ENCODE measurements at regions not wholly inside any gene's neighbourhood (a gene's known extent, or its start where the extent isn't known, plus 50 kb on each side); places are given as distances from the start of the nearest gene placed in this dataset.

DNA sequence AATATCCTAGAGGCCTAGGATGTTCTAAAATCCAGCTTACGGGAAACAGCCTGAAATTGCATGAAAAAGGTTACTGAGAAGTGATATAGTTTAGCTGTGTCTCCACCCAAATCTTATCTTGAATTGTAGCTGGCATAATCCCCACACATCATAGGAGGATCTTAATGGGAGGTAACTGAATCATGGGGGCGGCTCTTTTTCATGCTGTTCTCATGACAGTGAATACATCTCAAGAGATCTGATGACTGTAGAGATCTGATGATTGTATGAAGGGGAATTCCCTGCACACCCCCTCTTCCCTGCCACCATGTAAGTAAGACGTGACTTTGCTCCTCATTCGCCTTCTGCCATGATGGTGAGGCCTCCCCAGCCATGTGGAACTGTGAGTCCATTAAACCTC lies 385.6 kb upstream of the ID2 start:
- TF ChIP-seq ZNF747 (tag by site-specific recombination; IDR thresholded peaks at IDR 0.05) (no peak), ZSCAN30 (tag by site-specific recombination; IDR thresholded peaks at IDR 0.05) (no peak), ZNF610 (tag by site-specific recombination; IDR thresholded peaks at IDR 0.05; ENCODE audit: borderline replicate concordance) (no peak), YY2 (tag by site-specific recombination; IDR thresholded peaks at IDR 0.05) (no peak), ZNF433 (tag by site-specific recombination; IDR thresholded peaks at IDR 0.05; ENCODE audit: low read depth) (no peak), ZNF366 (tag by site-specific recombination; conservative IDR thresholded peaks at IDR 0.05) (no peak), ZFP37 (tag by site-specific recombination; IDR thresholded peaks at IDR 0.05) (no peak), ZFP69B (tag by site-specific recombination; IDR thresholded peaks at IDR 0.05) (no peak), ZXDB (tag by site-specific recombination; IDR thresholded peaks at IDR 0.05) (no peak)
- TF ChIP-seq, protein P1, sequence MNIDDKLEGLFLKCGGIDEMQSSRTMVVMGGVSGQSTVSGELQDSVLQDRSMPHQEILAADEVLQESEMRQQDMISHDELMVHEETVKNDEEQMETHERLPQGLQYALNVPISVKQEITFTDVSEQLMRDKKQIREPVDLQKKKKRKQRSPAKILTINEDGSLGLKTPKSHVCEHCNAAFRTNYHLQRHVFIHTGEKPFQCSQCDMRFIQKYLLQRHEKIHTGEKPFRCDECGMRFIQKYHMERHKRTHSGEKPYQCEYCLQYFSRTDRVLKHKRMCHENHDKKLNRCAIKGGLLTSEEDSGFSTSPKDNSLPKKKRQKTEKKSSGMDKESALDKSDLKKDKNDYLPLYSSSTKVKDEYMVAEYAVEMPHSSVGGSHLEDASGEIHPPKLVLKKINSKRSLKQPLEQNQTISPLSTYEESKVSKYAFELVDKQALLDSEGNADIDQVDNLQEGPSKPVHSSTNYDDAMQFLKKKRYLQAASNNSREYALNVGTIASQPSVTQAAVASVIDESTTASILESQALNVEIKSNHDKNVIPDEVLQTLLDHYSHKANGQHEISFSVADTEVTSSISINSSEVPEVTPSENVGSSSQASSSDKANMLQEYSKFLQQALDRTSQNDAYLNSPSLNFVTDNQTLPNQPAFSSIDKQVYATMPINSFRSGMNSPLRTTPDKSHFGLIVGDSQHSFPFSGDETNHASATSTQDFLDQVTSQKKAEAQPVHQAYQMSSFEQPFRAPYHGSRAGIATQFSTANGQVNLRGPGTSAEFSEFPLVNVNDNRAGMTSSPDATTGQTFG (tag by site-specific recombination; IDR thresholded peaks at IDR 0.05; ENCODE audit: borderline replicate concordance) = no peak
- TF ChIP-seq, protein P2, sequence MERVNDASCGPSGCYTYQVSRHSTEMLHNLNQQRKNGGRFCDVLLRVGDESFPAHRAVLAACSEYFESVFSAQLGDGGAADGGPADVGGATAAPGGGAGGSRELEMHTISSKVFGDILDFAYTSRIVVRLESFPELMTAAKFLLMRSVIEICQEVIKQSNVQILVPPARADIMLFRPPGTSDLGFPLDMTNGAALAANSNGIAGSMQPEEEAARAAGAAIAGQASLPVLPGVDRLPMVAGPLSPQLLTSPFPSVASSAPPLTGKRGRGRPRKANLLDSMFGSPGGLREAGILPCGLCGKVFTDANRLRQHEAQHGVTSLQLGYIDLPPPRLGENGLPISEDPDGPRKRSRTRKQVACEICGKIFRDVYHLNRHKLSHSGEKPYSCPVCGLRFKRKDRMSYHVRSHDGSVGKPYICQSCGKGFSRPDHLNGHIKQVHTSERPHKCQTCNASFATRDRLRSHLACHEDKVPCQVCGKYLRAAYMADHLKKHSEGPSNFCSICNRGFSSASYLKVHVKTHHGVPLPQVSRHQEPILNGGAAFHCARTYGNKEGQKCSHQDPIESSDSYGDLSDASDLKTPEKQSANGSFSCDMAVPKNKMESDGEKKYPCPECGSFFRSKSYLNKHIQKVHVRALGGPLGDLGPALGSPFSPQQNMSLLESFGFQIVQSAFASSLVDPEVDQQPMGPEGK (tag by site-specific recombination; IDR thresholded peaks at IDR 0.05) = no peak
- TF ChIP-seq, protein P3, sequence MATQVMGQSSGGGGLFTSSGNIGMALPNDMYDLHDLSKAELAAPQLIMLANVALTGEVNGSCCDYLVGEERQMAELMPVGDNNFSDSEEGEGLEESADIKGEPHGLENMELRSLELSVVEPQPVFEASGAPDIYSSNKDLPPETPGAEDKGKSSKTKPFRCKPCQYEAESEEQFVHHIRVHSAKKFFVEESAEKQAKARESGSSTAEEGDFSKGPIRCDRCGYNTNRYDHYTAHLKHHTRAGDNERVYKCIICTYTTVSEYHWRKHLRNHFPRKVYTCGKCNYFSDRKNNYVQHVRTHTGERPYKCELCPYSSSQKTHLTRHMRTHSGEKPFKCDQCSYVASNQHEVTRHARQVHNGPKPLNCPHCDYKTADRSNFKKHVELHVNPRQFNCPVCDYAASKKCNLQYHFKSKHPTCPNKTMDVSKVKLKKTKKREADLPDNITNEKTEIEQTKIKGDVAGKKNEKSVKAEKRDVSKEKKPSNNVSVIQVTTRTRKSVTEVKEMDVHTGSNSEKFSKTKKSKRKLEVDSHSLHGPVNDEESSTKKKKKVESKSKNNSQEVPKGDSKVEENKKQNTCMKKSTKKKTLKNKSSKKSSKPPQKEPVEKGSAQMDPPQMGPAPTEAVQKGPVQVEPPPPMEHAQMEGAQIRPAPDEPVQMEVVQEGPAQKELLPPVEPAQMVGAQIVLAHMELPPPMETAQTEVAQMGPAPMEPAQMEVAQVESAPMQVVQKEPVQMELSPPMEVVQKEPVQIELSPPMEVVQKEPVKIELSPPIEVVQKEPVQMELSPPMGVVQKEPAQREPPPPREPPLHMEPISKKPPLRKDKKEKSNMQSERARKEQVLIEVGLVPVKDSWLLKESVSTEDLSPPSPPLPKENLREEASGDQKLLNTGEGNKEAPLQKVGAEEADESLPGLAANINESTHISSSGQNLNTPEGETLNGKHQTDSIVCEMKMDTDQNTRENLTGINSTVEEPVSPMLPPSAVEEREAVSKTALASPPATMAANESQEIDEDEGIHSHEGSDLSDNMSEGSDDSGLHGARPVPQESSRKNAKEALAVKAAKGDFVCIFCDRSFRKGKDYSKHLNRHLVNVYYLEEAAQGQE (tag by site-specific recombination; IDR thresholded peaks at IDR 0.05) = no peak
- CTCF ChIA-PET = no interaction called here
- Histone ChIP-seq H3K27ac (ENCODE audit: extremely low read depth, low read depth, low read length) (no peak overlapping the region), H3K4me1 (ENCODE audit: control insufficient read depth, insufficient read depth, low read length) (no peaks in the 10 kb centered on the region), H3K4me3 (ENCODE audit: low read depth, low read length) (no peak overlapping the region), H3K36me3 (ENCODE audit: control insufficient read depth in 2 of 2, insufficient read depth in 1 of 2, low read length in 2 of 2) (no peaks in the 10 kb centered on the region), H3K9me3 (ENCODE audit: control insufficient read depth, insufficient read depth, low read depth, low read length) (no peaks in the 10 kb centered on the region)
- POLR2A ChIA-PET = no interaction called here

DNA sequence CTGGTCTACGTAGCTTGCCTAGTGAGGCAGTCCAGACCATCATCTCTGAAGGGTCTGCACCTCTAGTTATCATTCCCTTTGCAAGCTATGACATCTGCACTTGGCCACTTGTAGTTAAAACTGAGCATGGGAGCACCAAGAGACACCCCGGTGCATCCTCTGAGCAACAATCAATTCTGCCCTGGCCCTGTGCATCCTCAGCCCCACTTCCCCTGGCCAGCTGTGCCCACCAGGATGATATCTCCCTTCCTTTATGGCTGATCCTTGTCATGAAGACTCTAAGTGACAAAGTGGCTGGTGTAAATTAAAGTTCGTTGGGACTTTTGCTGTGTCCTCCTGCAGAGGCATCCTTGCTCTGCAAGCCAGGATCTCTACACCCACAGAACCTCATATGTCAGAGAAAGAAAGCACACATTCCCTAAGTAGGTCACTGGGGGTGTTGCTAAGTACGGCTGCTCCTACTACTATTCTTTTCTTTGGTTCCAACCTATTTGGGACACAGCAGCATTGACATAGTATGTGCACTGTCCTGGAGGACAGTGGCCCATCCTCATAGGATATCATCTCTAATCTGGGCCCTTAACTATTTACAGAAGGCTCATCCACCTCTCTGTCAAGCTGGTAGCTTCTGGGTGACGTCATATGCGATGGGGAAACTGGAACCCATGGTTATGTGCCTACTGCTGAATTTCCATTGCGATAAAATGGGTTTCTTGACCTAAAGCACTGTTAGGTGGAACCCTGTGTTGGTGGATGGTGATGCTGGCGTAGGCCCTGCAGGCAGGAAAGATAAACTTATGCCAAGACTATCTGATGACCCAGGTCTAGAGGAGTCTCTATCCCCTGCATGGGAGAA lies 384.3 kb upstream of the ID2 start:
- CTCF ChIA-PET = no interaction called here
- Histone ChIP-seq H3K4me3 (ENCODE audit: low read depth, low read length) (no peak overlapping the region), H3K9me3 (ENCODE audit: control insufficient read depth, insufficient read depth, low read depth, low read length) (no peaks in the 10 kb centered on the region), H3K36me3 (ENCODE audit: control insufficient read depth in 2 of 2, insufficient read depth in 1 of 2, low read length in 2 of 2) (no peaks in the 10 kb centered on the region), H3K4me1 (ENCODE audit: control insufficient read depth, insufficient read depth, low read length) (no peaks in the 10 kb centered on the region), H3K27ac (ENCODE audit: extremely low read depth, low read depth, low read length) (no peak overlapping the region)
- no peak for TF ChIP-seq BCL11B (tag by site-specific recombination; IDR thresholded peaks at IDR 0.05; ENCODE audit: low read depth)
- no peak for TF ChIP-seq ZBTB48 (tag by site-specific recombination; IDR thresholded peaks at IDR 0.05)
- TF ChIP-seq ZNF449 (tag by site-specific recombination; IDR thresholded peaks at IDR 0.05) = no peak
- no peak for TF ChIP-seq PRDM10 (tag by site-specific recombination; IDR thresholded peaks at IDR 0.05)
- POLR2A ChIA-PET = no interaction called here
